ENCODE measurements at regions not wholly inside any gene's neighbourhood (a gene's known extent, or its start where the extent isn't known, plus 50 kb on each side); places are given as distances from the start of the nearest gene placed in this dataset.

GRCh38 chr5:8870959-8871355 is 674.9 kb downstream of the SEMA5A start:
- no peak overlapping the region for H3K4me3 ChIP-seq (ENCODE audit: low read length)
- no peak for DNase-seq (ENCODE audit: low read depth, low spot score)

- DNase-seq (ENCODE audit: low read depth, low spot score): no peak
- H3K4me3 ChIP-seq (ENCODE audit: low read length): no peak overlapping the region
Observed at GRCh38 chr5:8871446-8871845, 674.4 kb downstream of the SEMA5A start.

- DNase-seq (ENCODE audit: low read depth, low spot score): no peak
- H3K4me3 ChIP-seq (ENCODE audit: low read length): no peak overlapping the region
Observed at GRCh38 chr5:8875722-8876121, 670.2 kb downstream of the SEMA5A start.

GRCh38 chr5:8879248-8879647 is 666.6 kb downstream of the SEMA5A start:
- no peak for DNase-seq (ENCODE audit: low read depth, low spot score)
- no peak overlapping the region for H3K4me3 ChIP-seq (ENCODE audit: low read length)

- no peak for DNase-seq (ENCODE audit: low read depth, low spot score)
- H3K4me3 ChIP-seq (ENCODE audit: low read length): no peak overlapping the region
Observed at GRCh38 chr5:8884029-8884428, 661.8 kb downstream of the SEMA5A start.

- DNase-seq (ENCODE audit: low read depth, low spot score): no peak
- no peak overlapping the region for H3K4me3 ChIP-seq (ENCODE audit: low read length)
Observed at GRCh38 chr5:8892926-8893325, 652.9 kb downstream of the SEMA5A start.

GRCh38 chr5:8894031-8894430 is 651.8 kb downstream of the SEMA5A start:
- no peak for DNase-seq (ENCODE audit: low read depth, low spot score)
- no peak overlapping the region for H3K4me3 ChIP-seq (ENCODE audit: low read length)

GRCh38 chr5:8895062-8895461 is 650.8 kb downstream of the SEMA5A start:
- no peak for DNase-seq (ENCODE audit: low read depth, low spot score)
- H3K4me3 ChIP-seq (ENCODE audit: low read length): no peak overlapping the region

GRCh38 chr5:8895599-8895998 is 650.3 kb downstream of the SEMA5A start:
- DNase-seq (ENCODE audit: low read depth, low spot score): no peak
- no peak overlapping the region for H3K4me3 ChIP-seq (ENCODE audit: low read length)

- DNase-seq (ENCODE audit: low read depth, low spot score): no peak
Observed at GRCh38 chr5:8897316-8897715, 648.6 kb downstream of the SEMA5A start.

GRCh38 chr5:8905021-8905420 is 640.9 kb downstream of the SEMA5A start:
- H3K4me3 ChIP-seq (ENCODE audit: low read length): no peak overlapping the region
- DNase-seq (ENCODE audit: low read depth, low spot score): no peak

More at GRCh38 chr5:8897316-8897715, 648.6 kb downstream of the SEMA5A start:
- no peak overlapping the region for H3K4me3 ChIP-seq (ENCODE audit: low read length)

- no peak for DNase-seq (ENCODE audit: low read depth, low spot score)
- no peak overlapping the region for H3K4me3 ChIP-seq (ENCODE audit: low read length)
Observed at GRCh38 chr5:8906303-8906967, 639.4 kb downstream of the SEMA5A start.

- H3K4me3 ChIP-seq (ENCODE audit: low read length): no peak overlapping the region
- no peak for DNase-seq (ENCODE audit: low read depth, low spot score)
Observed at GRCh38 chr5:8907168-8907868, 638.6 kb downstream of the SEMA5A start.

GRCh38 chr5:8908055-8908683 is 637.7 kb downstream of the SEMA5A start:
- DNase-seq (ENCODE audit: low read depth, low spot score): peak; percentile 29
- no peak overlapping the region for H3K4me3 ChIP-seq (ENCODE audit: low read length)

GRCh38 chr5:8912106-8912505 is 633.8 kb downstream of the SEMA5A start:
- DNase-seq (ENCODE audit: low read depth, low spot score): no peak

GRCh38 chr5:8913522-8913921 is 632.4 kb downstream of the SEMA5A start:
- H3K4me3 ChIP-seq (ENCODE audit: low read length): no peak overlapping the region
- DNase-seq (ENCODE audit: low read depth, low spot score): no peak

More at GRCh38 chr5:8912106-8912505, 633.8 kb downstream of the SEMA5A start:
- no peak overlapping the region for H3K4me3 ChIP-seq (ENCODE audit: low read length)

GRCh38 chr5:8919096-8919495 is 626.8 kb downstream of the SEMA5A start:
- DNase-seq (ENCODE audit: low read depth, low spot score): no peak
- H3K4me3 ChIP-seq (ENCODE audit: low read length): no peak overlapping the region

- H3K4me3 ChIP-seq (ENCODE audit: low read length): no peak overlapping the region
- no peak for DNase-seq (ENCODE audit: low read depth, low spot score)
Observed at GRCh38 chr5:8923526-8923925, 622.3 kb downstream of the SEMA5A start.

GRCh38 chr5:8924054-8924793 is 621.7 kb downstream of the SEMA5A start:
- no peak overlapping the region for H3K4me3 ChIP-seq (ENCODE audit: low read length)
- DNase-seq (ENCODE audit: low read depth, low spot score): no peak

GRCh38 chr5:8930021-8930420 is 615.9 kb downstream of the SEMA5A start:
- no peak overlapping the region for H3K4me3 ChIP-seq (ENCODE audit: low read length)
- DNase-seq (ENCODE audit: low read depth, low spot score): no peak
